SK-N-MC (cell line): ENCODE measurements at regions not wholly inside any gene's neighbourhood (a gene's known extent, or its start where the extent isn't known, plus 50 kb on each side); places are given as distances from the start of the nearest gene placed in this dataset.

Source experiments
- EZH2 ChIP-seq: fragments of 200-600 bp; sonication (generic); IDR thresholded peaks from one replicate; pipeline ENCODE4 v1.6.1; 2017; ENCODE audit warnings: antibody characterized with exemption
- POLR2AphosphoS5 ChIP-seq: IDR thresholded peaks from 2 replicates; pipeline ENCODE4 v1.6.1; 2012; ENCODE audit warnings: mild to moderate bottlenecking, low read depth, low read length, borderline replicate concordance

DNA sequence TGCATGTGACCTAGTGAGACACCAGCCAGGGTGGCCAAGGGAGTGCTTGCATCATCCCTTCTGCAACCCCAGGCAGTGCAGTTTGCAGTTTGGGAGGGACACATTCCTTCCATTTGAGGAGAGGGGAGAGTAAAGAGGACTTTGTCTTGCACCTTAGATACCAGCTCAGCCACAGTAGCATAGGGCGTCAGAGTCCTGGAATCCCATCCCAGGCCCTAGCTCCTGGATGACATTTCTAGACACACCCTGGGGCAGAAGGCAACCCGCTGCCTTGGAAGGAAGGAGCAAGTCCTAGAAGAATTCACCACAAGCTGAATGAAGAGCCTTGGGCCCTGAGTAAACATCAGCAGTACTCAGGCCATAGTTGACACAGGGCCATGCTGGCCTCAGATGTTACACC lies 680.4 kb upstream of the IMPG1 start:
- TF ChIP-seq EZH2 (no peak), POLR2AphosphoS5 (no peak)
